CD14-positive monocyte (primary cell): ENCODE measurements at regions not wholly inside any gene's neighbourhood (a gene's known extent, or its start where the extent isn't known, plus 50 kb on each side); places are given as distances from the start of the nearest gene placed in this dataset.

Source experiments
- DNase-seq, 3 donors: peaks; one replicate each; pipeline ENCODE4 v3.0.0-alpha.2; 2011 to 2022
- H2AFZ ChIP-seq: 2 replicates; pipeline ENCODE4 v1.6.0; 2012; ENCODE audit warnings: mild to moderate bottlenecking, low read depth, low read length, inconsistent platforms; ENCODE audit not compliant: insufficient read depth, poor library complexity, severe bottlenecking
- H3K27ac ChIP-seq, 2 donors: 1 replicate in 1 of 2; 2 replicates in 1 of 2; pipeline ENCODE4 v1.5.1; 2012 to 2013; ENCODE audit warnings: low read length in 2 of 2, control low read depth in 1 of 2, inconsistent platforms in 1 of 2, low read depth in 1 of 2, mild to moderate bottlenecking in 1 of 2
- H3K27me3 ChIP-seq, 2 donors: one replicate each; pipeline versions ENCODE4 v1.6.0 to v1.6.1; 2011 to 2013; ENCODE audit warnings: low read length in 2 of 2; ENCODE audit not compliant: control insufficient read depth in 2 of 2, insufficient read depth in 2 of 2
- H3K36me3 ChIP-seq, 2 donors: replicated peaks in 1 of 2; 1 replicate in 1 of 2; 2 replicates in 1 of 2; pipeline versions ENCODE4 v1.5.1 to v1.6.1; 2012 to 2013; ENCODE audit warnings: low read length in 2 of 2, control low read depth in 1 of 2, inconsistent platforms in 1 of 2, mild to moderate bottlenecking in 1 of 2; ENCODE audit not compliant: insufficient read depth in 2 of 2, control insufficient read depth in 1 of 2
- H3K4me1 ChIP-seq, 2 donors: 1 replicate in 1 of 2; 2 replicates in 1 of 2; pipeline versions ENCODE4 v1.5.1 to v1.6.1; 2012 to 2013; ENCODE audit warnings: low read length in 2 of 2, control low read depth in 1 of 2, inconsistent platforms in 1 of 2, mild to moderate bottlenecking in 1 of 2, moderate library complexity in 1 of 2; ENCODE audit not compliant: insufficient read depth in 2 of 2, control insufficient read depth in 1 of 2
- H3K4me2 ChIP-seq: replicated peaks from 2 replicates; pipeline ENCODE3; 2012; ENCODE audit warnings: low read length, moderate library complexity, mild to moderate bottlenecking; ENCODE audit not compliant: poor library complexity, severe bottlenecking; ENCODE audit errors: extremely low read depth
- H3K4me3 ChIP-seq, 3 experiments: fragments of 200-600 bp in 1 of 3; sonication (generic) in 1 of 3; replicated peaks in 1 of 3; 1 replicate in 2 of 3; 2 replicates in 1 of 3; pipeline ENCODE4 v1.5.1; 2011 to 2013; ENCODE audit warnings: low read length in 3 of 3, mild to moderate bottlenecking in 3 of 3, control low read depth in 2 of 3, low read depth in 2 of 3, inconsistent platforms in 1 of 3, moderate library complexity in 1 of 3
- H3K79me2 ChIP-seq: 2 replicates; pipeline ENCODE4 v1.6.0; 2012; ENCODE audit warnings: mild to moderate bottlenecking, control low read depth, inconsistent platforms, low read length, moderate library complexity; ENCODE audit not compliant: insufficient read depth
- H3K9ac ChIP-seq: 2 replicates; pipeline ENCODE4 v1.6.0; 2017; ENCODE audit warnings: low read length, mild to moderate bottlenecking; ENCODE audit not compliant: insufficient read depth, poor library complexity, severe bottlenecking
- H3K9me3 ChIP-seq, 2 donors: replicated peaks in 1 of 2; 1 replicate in 1 of 2; 2 replicates in 1 of 2; pipeline versions ENCODE4 v1.5.1 to v1.6.1; 2012 to 2013; ENCODE audit warnings: low read length in 2 of 2, control low read depth in 1 of 2; ENCODE audit not compliant: control insufficient read depth in 1 of 2, insufficient read depth in 1 of 2
- H4K20me1 ChIP-seq: 2 replicates; pipeline ENCODE4 v1.6.0; 2012; ENCODE audit warnings: mild to moderate bottlenecking, low read length, control low read depth, moderate library complexity; ENCODE audit not compliant: insufficient read depth
- H3K27ac Mint-ChIP-seq, 7 donors: one replicate each; pipeline ENCODE4 v1.8.0; 2020; ENCODE audit warnings: mild to moderate bottlenecking in 7 of 7, mixed read lengths in 7 of 7, moderate library complexity in 6 of 7, inconsistent platforms in 2 of 7
- H3K27me3 Mint-ChIP-seq, 3 donors: one replicate each; pipeline ENCODE4 v1.8.0; 2021 to 2022; ENCODE audit warnings: low read depth in 3 of 3, mild to moderate bottlenecking in 3 of 3, mixed read lengths in 3 of 3, moderate library complexity in 3 of 3, inconsistent platforms in 1 of 3
- H3K36me3 Mint-ChIP-seq, 2 donors: one replicate each; pipeline ENCODE4 v1.8.0; 2020; ENCODE audit warnings: mixed read lengths in 2 of 2, inconsistent platforms in 1 of 2, mild to moderate bottlenecking in 1 of 2
- H3K4me1 Mint-ChIP-seq: one replicate; pipeline ENCODE4 v1.8.0; 2020; ENCODE audit warnings: mild to moderate bottlenecking, mixed read lengths
- H3K4me3 Mint-ChIP-seq, 2 donors: one replicate each; pipeline ENCODE4 v1.8.0; 2020; ENCODE audit warnings: mild to moderate bottlenecking in 2 of 2, mixed read lengths in 2 of 2, moderate library complexity in 1 of 2
- H3K9me3 Mint-ChIP-seq, 7 donors: one replicate each; pipeline ENCODE4 v1.8.0; 2020 to 2022; ENCODE audit warnings: mixed read lengths in 7 of 7, mild to moderate bottlenecking in 6 of 7, moderate library complexity in 6 of 7, inconsistent platforms in 2 of 7
- WGBS: methylation state at CpG from one replicate; pipeline ENCODE4 v1.1.5; 2013; ENCODE audit warnings: missing lambda C conversion rate; ENCODE audit not compliant: insufficient coverage; 5-methylcytosine and 5-hydroxymethylcytosine counted together
- intact Hi-C, 2 donors: fragments of 100-400 bp; cut with micrococcal nuclease; formaldehyde crosslinking; loops; one replicate each; pipeline versions ENCODE4 v1.15.0 to v1.15.1; 2023
- TF ChIP-seq, protein P1 (sequence below): fragments of 200-600 bp; IDR thresholded peaks from one replicate; pipeline ENCODE4 v1.8.0; 2022; ENCODE audit warnings: antibody characterized with exemption, mild to moderate bottlenecking

GRCh38 chr10:105611244-105611798, 970.2 kb downstream of the SORCS3 start:
- Histone ChIP-seq H4K20me1 (no peaks in the 10 kb centered on the region), H3K36me3 (no peaks in the 10 kb centered on the region), H3K4me1 (no peaks in the 10 kb centered on the region), H2AFZ (no peak overlapping the region), H3K79me2 (no peaks in the 10 kb centered on the region), H3K9me3 (peaks cover 0 to 8% of the 10 kb centered on the region in 2 donors), H3K4me3 (no peak overlapping the region), H3K27ac (no peak overlapping the region), H3K27me3 (no peaks in the 10 kb centered on the region), H3K9ac (no peak overlapping the region), H3K4me2 (no peak overlapping the region)
- Mint-ChIP-seq H3K4me3 (no peak overlapping the region), H3K36me3 (no peaks in the 10 kb centered on the region), H3K27me3 (no peaks in the 10 kb centered on the region), H3K4me1 (no peaks in the 10 kb centered on the region), H3K9me3 (peaks cover 0 to 11% (median 7%) of the 10 kb centered on the region in 7 donors), H3K27ac (no peak overlapping the region)
- TF ChIP-seq, protein P1, sequence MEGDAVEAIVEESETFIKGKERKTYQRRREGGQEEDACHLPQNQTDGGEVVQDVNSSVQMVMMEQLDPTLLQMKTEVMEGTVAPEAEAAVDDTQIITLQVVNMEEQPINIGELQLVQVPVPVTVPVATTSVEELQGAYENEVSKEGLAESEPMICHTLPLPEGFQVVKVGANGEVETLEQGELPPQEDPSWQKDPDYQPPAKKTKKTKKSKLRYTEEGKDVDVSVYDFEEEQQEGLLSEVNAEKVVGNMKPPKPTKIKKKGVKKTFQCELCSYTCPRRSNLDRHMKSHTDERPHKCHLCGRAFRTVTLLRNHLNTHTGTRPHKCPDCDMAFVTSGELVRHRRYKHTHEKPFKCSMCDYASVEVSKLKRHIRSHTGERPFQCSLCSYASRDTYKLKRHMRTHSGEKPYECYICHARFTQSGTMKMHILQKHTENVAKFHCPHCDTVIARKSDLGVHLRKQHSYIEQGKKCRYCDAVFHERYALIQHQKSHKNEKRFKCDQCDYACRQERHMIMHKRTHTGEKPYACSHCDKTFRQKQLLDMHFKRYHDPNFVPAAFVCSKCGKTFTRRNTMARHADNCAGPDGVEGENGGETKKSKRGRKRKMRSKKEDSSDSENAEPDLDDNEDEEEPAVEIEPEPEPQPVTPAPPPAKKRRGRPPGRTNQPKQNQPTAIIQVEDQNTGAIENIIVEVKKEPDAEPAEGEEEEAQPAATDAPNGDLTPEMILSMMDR = no peak
- DNase-seq = no peak
- intact Hi-C loops = no loop called here

DNA sequence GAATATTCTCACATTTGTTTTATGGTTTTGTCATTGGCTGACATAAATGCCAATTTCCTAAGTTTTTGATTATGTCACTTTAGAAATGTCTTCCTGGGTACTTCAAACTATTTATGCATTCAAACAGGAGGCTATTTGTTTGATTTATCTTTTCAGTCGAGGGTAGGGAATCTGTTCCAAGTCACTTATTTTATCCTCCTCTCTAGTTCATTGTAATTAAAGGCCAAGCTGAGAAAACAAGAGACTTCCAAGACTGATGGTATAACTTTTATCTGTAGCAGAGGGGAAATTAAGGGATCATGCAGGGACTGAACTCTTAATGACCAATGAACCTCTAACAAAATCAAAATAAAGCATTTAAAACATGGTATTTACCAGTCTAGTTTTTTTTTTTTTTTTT, 968.4 kb downstream of the SORCS3 start:
- Histone ChIP-seq H3K27me3 (no peaks in the 10 kb centered on the region), H3K4me3 (no peak overlapping the region), H3K79me2 (no peaks in the 10 kb centered on the region), H3K27ac (no peak overlapping the region), H3K9ac (no peak overlapping the region), H4K20me1 (no peaks in the 10 kb centered on the region), H2AFZ (no peak overlapping the region), H3K4me1 (no peaks in the 10 kb centered on the region), H3K4me2 (no peak overlapping the region), H3K36me3 (no peaks in the 10 kb centered on the region), H3K9me3 (peaks cover 3 to 8% of the 10 kb centered on the region in 2 donors)
- intact Hi-C loops = no loop called here
- Mint-ChIP-seq H3K9me3 (peaks cover 0 to 11% (median 8%) of the 10 kb centered on the region in 7 donors), H3K4me3 (no peak overlapping the region), H3K27me3 (no peaks in the 10 kb centered on the region), H3K27ac (no peak overlapping the region), H3K4me1 (no peaks in the 10 kb centered on the region), H3K36me3 (no peaks in the 10 kb centered on the region)
- no CpG with 5 or more reads among the region's 1 CpG for WGBS
- TF ChIP-seq, protein P1 = no peak
- no peak for DNase-seq
